ENCODE measurements at regions not wholly inside any gene's neighbourhood (a gene's known extent, or its start where the extent isn't known, plus 50 kb on each side); places are given as distances from the start of the nearest gene placed in this dataset.

DNA sequence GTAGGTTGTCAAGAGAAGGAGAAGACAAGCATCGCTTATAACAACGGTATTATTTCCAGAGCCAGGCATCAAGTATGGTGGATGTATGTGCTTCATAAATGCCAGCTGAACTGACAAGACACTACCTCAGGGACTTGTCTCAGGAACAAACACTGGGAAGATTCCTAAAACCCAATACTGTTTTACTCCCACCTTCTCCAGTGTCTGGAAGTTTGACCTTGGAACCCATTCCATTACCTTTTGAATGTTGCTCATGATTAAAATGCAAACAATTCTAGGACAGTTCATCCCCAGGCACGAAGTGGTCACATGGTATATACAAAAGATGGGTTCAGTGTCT, 300.1 kb downstream of the ADGB start:
- TF ChIP-seq, protein P1, sequence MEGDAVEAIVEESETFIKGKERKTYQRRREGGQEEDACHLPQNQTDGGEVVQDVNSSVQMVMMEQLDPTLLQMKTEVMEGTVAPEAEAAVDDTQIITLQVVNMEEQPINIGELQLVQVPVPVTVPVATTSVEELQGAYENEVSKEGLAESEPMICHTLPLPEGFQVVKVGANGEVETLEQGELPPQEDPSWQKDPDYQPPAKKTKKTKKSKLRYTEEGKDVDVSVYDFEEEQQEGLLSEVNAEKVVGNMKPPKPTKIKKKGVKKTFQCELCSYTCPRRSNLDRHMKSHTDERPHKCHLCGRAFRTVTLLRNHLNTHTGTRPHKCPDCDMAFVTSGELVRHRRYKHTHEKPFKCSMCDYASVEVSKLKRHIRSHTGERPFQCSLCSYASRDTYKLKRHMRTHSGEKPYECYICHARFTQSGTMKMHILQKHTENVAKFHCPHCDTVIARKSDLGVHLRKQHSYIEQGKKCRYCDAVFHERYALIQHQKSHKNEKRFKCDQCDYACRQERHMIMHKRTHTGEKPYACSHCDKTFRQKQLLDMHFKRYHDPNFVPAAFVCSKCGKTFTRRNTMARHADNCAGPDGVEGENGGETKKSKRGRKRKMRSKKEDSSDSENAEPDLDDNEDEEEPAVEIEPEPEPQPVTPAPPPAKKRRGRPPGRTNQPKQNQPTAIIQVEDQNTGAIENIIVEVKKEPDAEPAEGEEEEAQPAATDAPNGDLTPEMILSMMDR (IDR thresholded peaks at IDR 0.05 in 2 of 3, conservative IDR thresholded peaks at IDR 0.05 in 1 of 3; ENCODE audit: control insufficient read depth in 2 of 3, extremely low read depth in 1 of 3, insufficient read depth in 1 of 3, low read depth in 3 of 3, low read length in 3 of 3): no peak
- no peak for TF ChIP-seq SMAD1 (IDR thresholded peaks at IDR 0.05; ENCODE audit: low read depth, partially characterized antibody)
- no peak for TF ChIP-seq FOS (IDR thresholded peaks at IDR 0.05; ENCODE audit: borderline replicate concordance, extremely low read depth, insufficient read length)
- no peak for TF ChIP-seq HDAC2 (IDR thresholded peaks at IDR 0.05)
- TF ChIP-seq HDAC6 (IDR thresholded peaks at IDR 0.05; ENCODE audit: unreplicated experiment): no peak
- TF ChIP-seq SIN3A (IDR thresholded peaks at IDR 0.05; ENCODE audit: low read depth, low read length): no peak
- no peak for TF ChIP-seq RELA (IDR thresholded peaks at IDR 0.05; ENCODE audit: borderline replicate concordance, partially characterized antibody)
- TF ChIP-seq WRNIP1 (IDR thresholded peaks at IDR 0.05; ENCODE audit: borderline replicate concordance, low read depth, low read length): no peak
- TF ChIP-seq ZBTB11 (CRISPR knock-in tag; IDR thresholded peaks at IDR 0.05): no peak
- TF ChIP-seq ZNF274 (IDR thresholded peaks at IDR 0.05; ENCODE audit: insufficient read depth, insufficient read length): no peak
- no peak for TF ChIP-seq MXI1 (IDR thresholded peaks at IDR 0.05; ENCODE audit: low read depth, low read length)
- TF ChIP-seq ZNF24 (IDR thresholded peaks at IDR 0.05): no peak
- no peak for TF ChIP-seq SMC3 (IDR thresholded peaks at IDR 0.05; ENCODE audit: borderline replicate concordance, low read length)
- TF ChIP-seq RCOR1 (conservative IDR thresholded peaks at IDR 0.05; ENCODE audit: low read depth, low read length): no peak

All from GM12878 (cell line).